ENCODE measurements at regions not wholly inside any gene's neighbourhood (a gene's known extent, or its start where the extent isn't known, plus 50 kb on each side); places are given as distances from the start of the nearest gene placed in this dataset.
"Not testable (repeated sequence)": the region's sequence is repeated elsewhere in the genome, so short reads cannot be mapped to it uniquely, and the experiment has no call there.

- H3K27me3 Mint-ChIP-seq (ENCODE audit: low read depth) = no peaks in the 10 kb centered on the region
- H3K4me1 Mint-ChIP-seq (ENCODE audit: low read depth) = no peaks in the 10 kb centered on the region
- no peaks in the 10 kb centered on the region for H3K36me3 Mint-ChIP-seq (ENCODE audit: low read depth)
- DNase-seq (ENCODE audit: low spot score) = no peak
- no peak overlapping the region for H3K4me3 Mint-ChIP-seq
- H3K9me3 Mint-ChIP-seq = no peaks in the 10 kb centered on the region
- no peak overlapping the region for H3K27ac Mint-ChIP-seq
These were observed 250.2 kb downstream of the NUF2 start for GRCh38 chr1:163571950-163572349.

GRCh38 chr1:163574119-163574518 is 252.4 kb downstream of the NUF2 start:
- no peaks in the 10 kb centered on the region for H3K36me3 Mint-ChIP-seq (ENCODE audit: low read depth)
- H3K4me1 Mint-ChIP-seq (ENCODE audit: low read depth) = no peaks in the 10 kb centered on the region
- DNase-seq (ENCODE audit: low spot score) = no peak
- H3K27me3 Mint-ChIP-seq (ENCODE audit: low read depth) = no peaks in the 10 kb centered on the region
- no peak overlapping the region for H3K4me3 Mint-ChIP-seq
- H3K9me3 Mint-ChIP-seq = no peaks in the 10 kb centered on the region
- H3K27ac Mint-ChIP-seq = no peak overlapping the region

- H3K36me3 Mint-ChIP-seq (ENCODE audit: low read depth) = no peaks in the 10 kb centered on the region
- H3K27ac Mint-ChIP-seq = no peak overlapping the region
- no peaks in the 10 kb centered on the region for H3K9me3 Mint-ChIP-seq
- no peaks in the 10 kb centered on the region for H3K4me1 Mint-ChIP-seq (ENCODE audit: low read depth)
- DNase-seq (ENCODE audit: low spot score) = no peak
- H3K27me3 Mint-ChIP-seq (ENCODE audit: low read depth) = no peaks in the 10 kb centered on the region
- no peak overlapping the region for H3K4me3 Mint-ChIP-seq
These were observed 259.2 kb downstream of the NUF2 start for GRCh38 chr1:163580926-163581325.

GRCh38 chr1:163583661-163584181 is 262.0 kb downstream of the NUF2 start:
- no peaks in the 10 kb centered on the region for H3K27me3 Mint-ChIP-seq (ENCODE audit: low read depth)
- H3K4me1 Mint-ChIP-seq (ENCODE audit: low read depth) = no peaks in the 10 kb centered on the region
- H3K9me3 Mint-ChIP-seq = no peaks in the 10 kb centered on the region
- no peak for DNase-seq (ENCODE audit: low spot score)
- no peak overlapping the region for H3K4me3 Mint-ChIP-seq
- H3K27ac Mint-ChIP-seq = no peak overlapping the region
- no peaks in the 10 kb centered on the region for H3K36me3 Mint-ChIP-seq (ENCODE audit: low read depth)

GRCh38 chr1:163585796-163586195 is 264.0 kb downstream of the NUF2 start:
- DNase-seq (ENCODE audit: low spot score) = no peak
- Mint-ChIP-seq H3K36me3 (ENCODE audit: low read depth) (no peaks in the 10 kb centered on the region), H3K9me3 (no peaks in the 10 kb centered on the region), H3K4me1 (ENCODE audit: low read depth) (no peaks in the 10 kb centered on the region), H3K4me3 (no peak overlapping the region), H3K27ac (no peak overlapping the region), H3K27me3 (ENCODE audit: low read depth) (no peaks in the 10 kb centered on the region)

DNA sequence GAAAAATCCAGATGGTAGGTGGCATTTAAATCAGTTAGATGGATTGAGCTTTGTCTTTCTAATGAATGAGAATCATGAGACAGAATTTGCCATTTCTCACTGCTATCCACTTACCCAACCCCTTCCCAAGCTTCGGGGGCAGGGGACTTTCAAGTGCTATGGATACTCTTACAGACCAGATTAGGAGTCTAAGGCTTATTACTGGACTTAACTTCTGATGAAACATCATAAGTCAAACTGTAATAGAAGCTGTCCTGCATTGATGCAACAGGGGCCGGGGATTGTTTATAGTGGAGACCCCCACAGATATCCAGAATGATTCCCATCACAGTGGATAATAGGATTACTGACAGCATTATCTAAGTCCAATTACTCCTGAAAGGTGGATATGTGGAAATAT is 267.0 kb downstream of the NUF2 start:
- Mint-ChIP-seq H3K27me3 (ENCODE audit: low read depth) (no peaks in the 10 kb centered on the region), H3K27ac (no peak overlapping the region), H3K9me3 (peaks cover 7% of the 10 kb centered on the region), H3K4me3 (no peak overlapping the region), H3K4me1 (ENCODE audit: low read depth) (no peaks in the 10 kb centered on the region), H3K36me3 (ENCODE audit: low read depth) (no peaks in the 10 kb centered on the region)
- no peak for DNase-seq (ENCODE audit: low spot score)

GRCh38 chr1:163589735-163590134 is 268.0 kb downstream of the NUF2 start:
- H3K4me3 Mint-ChIP-seq = no peak overlapping the region
- no peaks in the 10 kb centered on the region for H3K27me3 Mint-ChIP-seq (ENCODE audit: low read depth)
- no peak overlapping the region for H3K27ac Mint-ChIP-seq
- no peaks in the 10 kb centered on the region for H3K4me1 Mint-ChIP-seq (ENCODE audit: low read depth)
- no peak for DNase-seq (ENCODE audit: low spot score)
- peaks cover 7% of the 10 kb centered on the region for H3K9me3 Mint-ChIP-seq
- no peaks in the 10 kb centered on the region for H3K36me3 Mint-ChIP-seq (ENCODE audit: low read depth)

DNA sequence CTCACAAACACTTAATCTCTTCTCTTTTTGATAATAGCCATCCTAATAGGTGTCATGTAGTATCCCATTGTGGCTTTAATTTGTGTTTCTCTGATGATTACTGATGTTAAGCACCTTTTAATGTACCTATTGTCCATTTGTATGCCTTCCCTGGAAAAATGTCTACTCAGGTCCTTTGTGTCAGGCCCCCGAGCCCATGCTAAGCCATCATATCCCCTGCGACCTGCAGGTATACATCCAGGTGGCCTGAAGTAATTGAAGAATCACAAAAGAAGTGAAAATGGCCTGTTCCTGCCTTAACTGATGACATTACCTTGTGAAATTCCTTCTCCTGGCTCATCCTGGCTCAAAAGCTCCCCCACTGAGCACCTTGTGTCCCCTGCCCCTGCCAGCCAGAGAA is 269.4 kb downstream of the NUF2 start:
- H3K27ac Mint-ChIP-seq; H3K4me1 Mint-ChIP-seq (ENCODE audit: low read depth); H3K27me3 Mint-ChIP-seq (ENCODE audit: low read depth); H3K36me3 Mint-ChIP-seq (ENCODE audit: low read depth); DNase-seq (ENCODE audit: low spot score); H3K9me3 Mint-ChIP-seq; H3K4me3 Mint-ChIP-seq: not testable (repeated sequence)

DNA sequence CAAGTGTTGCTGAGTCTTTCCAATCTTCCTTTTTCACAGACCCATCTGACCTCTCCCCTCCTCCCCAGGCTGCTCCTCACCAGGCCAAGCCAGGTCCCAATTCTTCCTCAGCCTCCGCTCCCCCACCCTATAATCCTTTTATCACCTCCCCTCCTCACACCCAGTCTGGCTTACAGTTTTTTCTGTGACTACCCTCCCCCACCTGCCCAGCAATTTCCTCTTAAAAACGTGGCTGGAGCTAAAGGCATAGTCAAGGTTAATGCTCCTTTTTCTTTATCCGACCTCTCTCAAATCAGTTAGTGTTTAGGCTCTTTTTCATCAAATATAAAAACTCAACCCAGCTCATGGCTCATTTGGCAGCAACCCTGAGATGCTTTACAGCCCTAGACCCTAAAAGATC is 270.9 kb downstream of the NUF2 start:
- not testable (repeated sequence) for DNase-seq (ENCODE audit: low spot score); H3K36me3 Mint-ChIP-seq (ENCODE audit: low read depth); H3K27me3 Mint-ChIP-seq (ENCODE audit: low read depth); H3K27ac Mint-ChIP-seq; H3K4me1 Mint-ChIP-seq (ENCODE audit: low read depth); H3K4me3 Mint-ChIP-seq
- peaks cover 12% of the 10 kb centered on the region for H3K9me3 Mint-ChIP-seq

DNA sequence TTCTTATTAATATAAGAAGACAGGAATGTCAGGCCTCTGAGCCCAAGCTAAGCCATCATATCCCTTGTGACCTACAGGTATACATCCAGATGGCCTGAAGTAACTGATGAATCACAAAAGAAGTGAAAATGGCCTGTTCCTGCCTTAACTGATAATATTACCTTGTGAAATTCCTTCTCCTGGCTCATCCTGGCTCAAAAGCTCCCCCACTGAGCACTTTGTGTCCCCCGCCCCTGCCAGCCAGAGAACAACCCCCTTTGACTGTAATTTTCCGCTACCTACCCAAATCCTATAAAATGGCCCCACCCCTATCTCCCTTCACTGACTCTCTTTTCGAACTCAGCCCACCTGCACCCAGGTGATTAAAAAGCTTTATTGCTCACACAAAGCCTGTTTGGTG is 274.4 kb downstream of the NUF2 start:
- H3K4me3 Mint-ChIP-seq; H3K27me3 Mint-ChIP-seq (ENCODE audit: low read depth); DNase-seq (ENCODE audit: low spot score); H3K27ac Mint-ChIP-seq; H3K36me3 Mint-ChIP-seq (ENCODE audit: low read depth); H3K4me1 Mint-ChIP-seq (ENCODE audit: low read depth): not testable (repeated sequence)
- peaks cover 12% of the 10 kb centered on the region for H3K9me3 Mint-ChIP-seq

GRCh38 chr1:163596541-163597258 is 274.9 kb downstream of the NUF2 start:
- Mint-ChIP-seq H3K27ac (no peak overlapping the region), H3K36me3 (ENCODE audit: low read depth) (no peaks in the 10 kb centered on the region), H3K4me3 (no peak overlapping the region), H3K27me3 (ENCODE audit: low read depth) (no peaks in the 10 kb centered on the region), H3K9me3 (peaks cover 12% of the 10 kb centered on the region), H3K4me1 (ENCODE audit: low read depth) (no peaks in the 10 kb centered on the region)
- no peak for DNase-seq (ENCODE audit: low spot score)

- Mint-ChIP-seq H3K27ac (no peak overlapping the region), H3K4me3 (no peak overlapping the region), H3K4me1 (ENCODE audit: low read depth) (no peaks in the 10 kb centered on the region), H3K9me3 (peaks cover 4% of the 10 kb centered on the region), H3K36me3 (ENCODE audit: low read depth) (no peaks in the 10 kb centered on the region), H3K27me3 (ENCODE audit: low read depth) (no peaks in the 10 kb centered on the region)
- no peak for DNase-seq (ENCODE audit: low spot score)
These were observed 282.6 kb downstream of the NUF2 start for GRCh38 chr1:163604321-163604720.

DNA sequence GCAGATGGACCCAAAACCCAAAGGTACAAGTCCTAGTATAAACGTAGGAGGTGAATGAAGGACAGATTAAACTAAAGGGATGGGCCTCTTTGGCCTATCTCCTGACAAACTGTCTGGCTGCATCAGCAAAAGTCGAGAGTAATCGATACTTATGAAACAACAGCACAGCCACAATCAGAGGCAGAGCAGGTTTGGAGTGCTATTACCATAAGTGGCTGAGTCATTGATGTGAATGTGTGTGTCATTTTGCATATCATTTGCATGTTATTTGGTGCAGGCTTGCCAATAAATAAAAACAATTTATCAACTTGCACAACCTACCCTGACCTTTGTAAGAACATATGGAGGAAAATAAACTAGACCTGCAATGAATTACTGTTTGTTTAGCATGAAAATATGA is 283.1 kb downstream of the NUF2 start:
- Mint-ChIP-seq H3K27ac (no peak overlapping the region), H3K9me3 (peaks cover 4% of the 10 kb centered on the region), H3K4me3 (no peak overlapping the region), H3K27me3 (ENCODE audit: low read depth) (no peaks in the 10 kb centered on the region), H3K36me3 (ENCODE audit: low read depth) (no peaks in the 10 kb centered on the region), H3K4me1 (ENCODE audit: low read depth) (no peaks in the 10 kb centered on the region)
- DNase-seq (ENCODE audit: low spot score) = no peak

- Mint-ChIP-seq H3K4me3 (no peak overlapping the region), H3K4me1 (ENCODE audit: low read depth) (no peaks in the 10 kb centered on the region), H3K27me3 (ENCODE audit: low read depth) (no peaks in the 10 kb centered on the region), H3K27ac (no peak overlapping the region), H3K9me3 (peaks cover 4% of the 10 kb centered on the region), H3K36me3 (ENCODE audit: low read depth) (no peaks in the 10 kb centered on the region)
- DNase-seq (ENCODE audit: low spot score) = no peak
These were observed 287.2 kb downstream of the NUF2 start for GRCh38 chr1:163608979-163609378.

DNA sequence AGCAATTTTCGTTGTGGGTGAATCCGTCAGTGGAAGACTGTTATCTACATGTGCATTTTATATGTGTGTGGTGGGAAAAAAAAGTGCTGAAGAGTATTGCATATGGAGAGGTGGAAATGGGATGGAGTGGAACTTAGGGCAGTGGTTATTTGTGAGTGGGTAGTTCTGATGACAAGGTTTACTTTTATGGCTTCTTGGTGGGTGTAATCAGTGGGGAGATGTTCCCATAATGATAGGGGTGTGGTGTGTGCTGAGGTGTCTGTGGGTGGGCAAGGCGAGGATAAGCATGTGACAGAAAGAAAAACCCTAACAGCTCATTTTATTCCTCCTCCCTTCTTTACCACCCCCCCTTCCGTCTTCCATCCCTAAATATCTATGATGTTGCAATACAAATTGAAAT is 288.1 kb downstream of the NUF2 start:
- Mint-ChIP-seq H3K27me3 (ENCODE audit: low read depth) (no peaks in the 10 kb centered on the region), H3K4me3 (no peak overlapping the region), H3K9me3 (peaks cover 4% of the 10 kb centered on the region), H3K4me1 (ENCODE audit: low read depth) (no peaks in the 10 kb centered on the region), H3K27ac (no peak overlapping the region), H3K36me3 (ENCODE audit: low read depth) (no peaks in the 10 kb centered on the region)
- DNase-seq (ENCODE audit: low spot score) = no peak
